H9 (cell line): ENCODE measurements at regions not wholly inside any gene's neighbourhood (a gene's known extent, or its start where the extent isn't known, plus 50 kb on each side); places are given as distances from the start of the nearest gene placed in this dataset.

ENCODE experiments used
- DNase-seq: peaks from one replicate; pipeline ENCODE4 v3.0.0-alpha.2; 2017
- H2AFZ ChIP-seq: one replicate; pipeline ENCODE4 v1.6.1; 2013; ENCODE audit warnings: mild to moderate bottlenecking, low read length, control low read depth, moderate library complexity
- H2AK5ac ChIP-seq: 2 replicates; pipeline ENCODE4 v1.6.1; 2013; ENCODE audit warnings: low read length, control low read depth, mixed read lengths; ENCODE audit not compliant: insufficient read length
- H2BK120ac ChIP-seq: one replicate; pipeline ENCODE4 v1.6.1; 2013; ENCODE audit warnings: low read depth, mild to moderate bottlenecking, low read length, control low read depth, inconsistent platforms; ENCODE audit not compliant: poor library complexity, severe bottlenecking
- H2BK12ac ChIP-seq: 2 replicates; pipeline ENCODE4 v1.6.1; 2013; ENCODE audit warnings: low read length, control low read depth, mixed read lengths, low read depth; ENCODE audit not compliant: insufficient read length
- H2BK15ac ChIP-seq: 2 replicates; pipeline ENCODE4 v1.6.1; 2013; ENCODE audit warnings: low read depth, low read length, control low read depth
- H2BK20ac ChIP-seq: one replicate; pipeline ENCODE4 v1.6.1; 2013; ENCODE audit warnings: low read depth, mild to moderate bottlenecking, low read length, control low read depth, inconsistent platforms; ENCODE audit not compliant: poor library complexity, severe bottlenecking
- H2BK5ac ChIP-seq: 2 replicates; pipeline ENCODE4 v1.6.1; 2013; ENCODE audit warnings: low read length, control low read depth, mixed read lengths; ENCODE audit not compliant: insufficient read length
- H3K14ac ChIP-seq: 2 replicates; pipeline ENCODE4 v1.6.1; 2013; ENCODE audit warnings: low read length, control low read depth; ENCODE audit not compliant: insufficient read depth
- H3K18ac ChIP-seq: 2 replicates; pipeline ENCODE4 v1.6.1; 2013; ENCODE audit warnings: low read depth, mild to moderate bottlenecking, mixed read lengths, low read length, control low read depth; ENCODE audit not compliant: insufficient read length
- H3K23ac ChIP-seq: 2 replicates; pipeline ENCODE4 v1.6.1; 2013; ENCODE audit warnings: low read length, control low read depth, mixed read lengths, low read depth; ENCODE audit not compliant: insufficient read length
- H3K23me2 ChIP-seq: 2 replicates; pipeline ENCODE4 v1.6.1; 2013; ENCODE audit warnings: low read depth, mild to moderate bottlenecking, mixed read lengths, low read length, control low read depth; ENCODE audit not compliant: insufficient read length, poor library complexity, severe bottlenecking
- H3K27ac ChIP-seq: 2 replicates; pipeline ENCODE4 v1.5.1; 2013; ENCODE audit warnings: low read length, control low read depth, mixed read lengths, low read depth; ENCODE audit not compliant: insufficient read length
- H3K27me3 ChIP-seq: 2 replicates; pipeline ENCODE4 v1.6.1; 2013; ENCODE audit warnings: low read length, control low read depth, inconsistent platforms; ENCODE audit not compliant: insufficient read depth
- H3K4ac ChIP-seq: 2 replicates; pipeline ENCODE4 v1.6.1; 2013; ENCODE audit warnings: low read depth, mild to moderate bottlenecking, control low read depth, inconsistent platforms, low read length, moderate library complexity
- H3K4me1 ChIP-seq: 2 replicates; pipeline ENCODE4 v1.6.1; 2013; ENCODE audit warnings: low read length, control low read depth, inconsistent platforms; ENCODE audit not compliant: insufficient read depth
- H3K4me2 ChIP-seq: 2 replicates; pipeline ENCODE4 v1.6.1; 2013; ENCODE audit warnings: low read length, control low read depth, mixed read lengths; ENCODE audit not compliant: insufficient read length, insufficient read depth
- H3K56ac ChIP-seq: 2 replicates; pipeline ENCODE4 v1.6.1; 2013; ENCODE audit warnings: low read depth, mild to moderate bottlenecking, mixed read lengths, low read length, control low read depth; ENCODE audit not compliant: insufficient read length
- H3K79me1 ChIP-seq: 2 replicates; pipeline ENCODE4 v1.6.1; 2013; ENCODE audit warnings: low read depth, mild to moderate bottlenecking, moderate library complexity, low read length, control low read depth, inconsistent platforms; ENCODE audit not compliant: insufficient read depth, poor library complexity, severe bottlenecking
- H3K79me2 ChIP-seq: 2 replicates; pipeline ENCODE4 v1.6.1; 2013; ENCODE audit warnings: low read length, control low read depth, inconsistent platforms; ENCODE audit not compliant: insufficient read depth
- H3K9ac ChIP-seq: 2 replicates; pipeline ENCODE4 v1.6.1; 2013; ENCODE audit warnings: low read length, control low read depth, mixed read lengths; ENCODE audit not compliant: insufficient read length; ENCODE audit errors: extremely low read depth
- H3K9me3 ChIP-seq: one replicate; pipeline ENCODE4 v1.6.1; 2013; ENCODE audit warnings: low read depth, low read length, inconsistent platforms; ENCODE audit not compliant: control insufficient read depth
- H3T11ph ChIP-seq: one replicate; pipeline ENCODE4 v1.6.1; 2013; ENCODE audit warnings: mild to moderate bottlenecking, low read length, control low read depth, inconsistent platforms
- H4K20me1 ChIP-seq: one replicate; pipeline ENCODE4 v1.6.1; 2013; ENCODE audit not compliant: control insufficient read depth, insufficient read length, insufficient read depth
- H4K5ac ChIP-seq: 2 replicates; pipeline ENCODE4 v1.6.1; 2013; ENCODE audit warnings: low read depth, mild to moderate bottlenecking, mixed read lengths, low read length, control low read depth; ENCODE audit not compliant: insufficient read length
- H4K8ac ChIP-seq: replicated peaks from 2 replicates; pipeline ENCODE4 v1.6.1; 2013; ENCODE audit warnings: low read length, control low read depth, mixed read lengths, low read depth; ENCODE audit not compliant: insufficient read length
- H4K91ac ChIP-seq: 2 replicates; pipeline ENCODE4 v1.6.1; 2013; ENCODE audit warnings: low read depth, mild to moderate bottlenecking, moderate library complexity, mixed read lengths, low read length, control low read depth; ENCODE audit not compliant: insufficient read length
- H3K27ac Mint-ChIP-seq, 3 experiments: 2 replicates in 2 of 3; 3 replicates in 1 of 3; pipeline ENCODE4 v1.8.0; 2020 to 2021; ENCODE audit warnings: mixed read lengths in 3 of 3, mild to moderate bottlenecking in 1 of 3, moderate library complexity in 1 of 3
- H3K27me3 Mint-ChIP-seq: 2 replicates; pipeline ENCODE4 v1.8.0; 2021; ENCODE audit warnings: low read depth, mild to moderate bottlenecking, moderate library complexity, mixed read lengths
- H3K36me3 Mint-ChIP-seq, 3 experiments: 2 replicates in 2 of 3; 3 replicates in 1 of 3; pipeline ENCODE4 v1.8.0; 2020 to 2021; ENCODE audit warnings: low read depth in 3 of 3, mixed read lengths in 3 of 3; ENCODE audit not compliant: insufficient read depth in 1 of 3
- H3K4me1 Mint-ChIP-seq, 2 experiments: 2 replicates each; pipeline ENCODE4 v1.8.0; 2020; ENCODE audit warnings: mixed read lengths in 2 of 2
- H3K4me3 Mint-ChIP-seq, 2 experiments: 2 replicates in 1 of 2; 3 replicates in 1 of 2; pipeline ENCODE4 v1.8.0; 2020 to 2021; ENCODE audit warnings: mild to moderate bottlenecking in 2 of 2, mixed read lengths in 2 of 2, moderate library complexity in 1 of 2
- H3K9me3 Mint-ChIP-seq, 2 experiments: 2 replicates in 1 of 2; 3 replicates in 1 of 2; pipeline ENCODE4 v1.8.0; 2020; ENCODE audit warnings: mild to moderate bottlenecking in 2 of 2, mixed read lengths in 2 of 2, moderate library complexity in 1 of 2
- WGBS: extraction: QIAGEN DNeasy Blood & Tissue Kit; methylation state at CpG from one replicate; pipeline ENCODE4 v1.1.7; 2013; ENCODE audit warnings: missing lambda C conversion rate, low lambda C conversion rate, mixed read lengths; ENCODE audit not compliant: insufficient read length; ENCODE audit errors: extremely low coverage; 5-methylcytosine and 5-hydroxymethylcytosine counted together
- TF ChIP-seq, protein P1 (sequence below): fragments of 200-600 bp; sonication (generic); conservative IDR thresholded peaks from 3 replicates; pipeline ENCODE4 v1.8.0; 2021; ENCODE audit warnings: antibody characterized with exemption, mild to moderate bottlenecking

DNA sequence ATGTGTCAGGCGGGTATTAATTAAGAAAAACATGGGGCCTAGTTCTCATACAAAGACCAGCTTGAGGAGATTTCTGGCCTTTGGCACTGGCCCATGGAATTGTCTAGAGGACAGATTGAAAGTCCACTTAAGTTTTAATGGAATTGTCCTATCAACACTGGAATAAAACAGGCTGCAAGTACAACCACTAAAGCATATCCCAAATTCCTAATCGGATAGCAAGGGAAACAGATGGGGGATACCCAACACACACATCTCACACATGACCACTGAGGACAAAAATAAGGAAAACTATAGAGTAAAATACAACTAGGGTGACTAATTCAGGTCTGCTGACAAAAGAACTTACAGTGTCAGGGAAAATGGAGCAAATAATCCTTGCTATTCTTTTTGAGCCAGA, 167.8 kb downstream of the GASK1B start:
- Histone ChIP-seq H2BK120ac (no peak overlapping the region), H3K27ac (no peak overlapping the region), H3K23me2 (no peaks in the 10 kb centered on the region), H4K8ac (no peak overlapping the region), H3K79me1 (no peaks in the 10 kb centered on the region), H3K4me2 (no peak overlapping the region), H3K9me3 (no peaks in the 10 kb centered on the region), H2BK20ac (no peak overlapping the region), H3K27me3 (no peaks in the 10 kb centered on the region), H3K9ac (no peak overlapping the region), H3K18ac (no peak overlapping the region), H4K20me1 (no peaks in the 10 kb centered on the region), H2BK12ac (no peak overlapping the region), H3K14ac (no peak overlapping the region), H4K91ac (no peak overlapping the region), H3K4ac (no peak overlapping the region), H3K4me1 (no peaks in the 10 kb centered on the region), H3K56ac (no peak overlapping the region), H2BK15ac (no peak overlapping the region), H2BK5ac (no peak overlapping the region), H3K79me2 (no peaks in the 10 kb centered on the region), H3T11ph (no peak overlapping the region), H4K5ac (no peak overlapping the region), H3K23ac (no peak overlapping the region), H2AK5ac (no peak overlapping the region), H2AFZ (no peak overlapping the region)
- peak overlapping the region in 1 of 3 experiments; percentile 46; a peak in 1 of 7 replicates for H3K27ac Mint-ChIP-seq
- no CpG with 5 or more reads among the region's 2 CpGs for WGBS
- TF ChIP-seq, protein P1, sequence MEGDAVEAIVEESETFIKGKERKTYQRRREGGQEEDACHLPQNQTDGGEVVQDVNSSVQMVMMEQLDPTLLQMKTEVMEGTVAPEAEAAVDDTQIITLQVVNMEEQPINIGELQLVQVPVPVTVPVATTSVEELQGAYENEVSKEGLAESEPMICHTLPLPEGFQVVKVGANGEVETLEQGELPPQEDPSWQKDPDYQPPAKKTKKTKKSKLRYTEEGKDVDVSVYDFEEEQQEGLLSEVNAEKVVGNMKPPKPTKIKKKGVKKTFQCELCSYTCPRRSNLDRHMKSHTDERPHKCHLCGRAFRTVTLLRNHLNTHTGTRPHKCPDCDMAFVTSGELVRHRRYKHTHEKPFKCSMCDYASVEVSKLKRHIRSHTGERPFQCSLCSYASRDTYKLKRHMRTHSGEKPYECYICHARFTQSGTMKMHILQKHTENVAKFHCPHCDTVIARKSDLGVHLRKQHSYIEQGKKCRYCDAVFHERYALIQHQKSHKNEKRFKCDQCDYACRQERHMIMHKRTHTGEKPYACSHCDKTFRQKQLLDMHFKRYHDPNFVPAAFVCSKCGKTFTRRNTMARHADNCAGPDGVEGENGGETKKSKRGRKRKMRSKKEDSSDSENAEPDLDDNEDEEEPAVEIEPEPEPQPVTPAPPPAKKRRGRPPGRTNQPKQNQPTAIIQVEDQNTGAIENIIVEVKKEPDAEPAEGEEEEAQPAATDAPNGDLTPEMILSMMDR, result no peak
- no peaks in the 10 kb centered on the region for H3K27me3 Mint-ChIP-seq
- H3K36me3 Mint-ChIP-seq, result no peaks in the 10 kb centered on the region
- 0 out of 4 replicates have a peak, but pooled peaks cover 4% of the 10 kb centered on the region in 2 experiments for H3K4me1 Mint-ChIP-seq
- H3K9me3 Mint-ChIP-seq, result no peaks in the 10 kb centered on the region
- no peak overlapping the region for H3K4me3 Mint-ChIP-seq
- no peak for DNase-seq
